ENCODE measurements at regions not wholly inside any gene's neighbourhood (a gene's known extent, or its start where the extent isn't known, plus 50 kb on each side); places are given as distances from the start of the nearest gene placed in this dataset.

GRCh38 chr11:33419924-33420323 lies 162.7 kb downstream of the HIPK3 start:
- Histone ChIP-seq H3K27ac (no peak overlapping the region), H3K4me3 (no peak overlapping the region), H3K9me3 (no peaks in the 10 kb centered on the region), H3K4me1 (no peaks in the 10 kb centered on the region), H3K36me3 (ENCODE audit: low read depth, missing control alignments) (no peaks in the 10 kb centered on the region), H3K27me3 (no peaks in the 10 kb centered on the region)
- DNase-seq: no peak
- 90 to 96% methylated on average over 4 of the region's 4 CpGs for WGBS, 2 donors
- intact Hi-C loops (cut with DNase I; ENCODE audit: low total_unique reads): no loop called here
- TF ChIP-seq POLR2A (IDR thresholded peaks at IDR 0.05) (no peak), CTCF (IDR thresholded peaks at IDR 0.05) (no peak)

- Histone ChIP-seq H3K27ac (no peak overlapping the region), H3K4me3 (no peak overlapping the region), H3K9me3 (no peaks in the 10 kb centered on the region), H3K27me3 (no peaks in the 10 kb centered on the region), H3K36me3 (ENCODE audit: low read depth, missing control alignments) (no peaks in the 10 kb centered on the region), H3K4me1 (no peaks in the 10 kb centered on the region)
- DNase-seq: no peak
- intact Hi-C loops (cut with DNase I; ENCODE audit: low total_unique reads): no loop called here
- TF ChIP-seq POLR2A (IDR thresholded peaks at IDR 0.05) (no peak), CTCF (IDR thresholded peaks at IDR 0.05) (no peak)
- WGBS, 2 donors: 90 to 91% methylated on average over 7 of the region's 7 CpGs
Measured at GRCh38 chr11:33417121-33417520, 159.9 kb downstream of the HIPK3 start.

- no peaks in the 10 kb centered on the region for H3K27me3 ChIP-seq
- 82 to 83% methylated on average over 4 of the region's 4 CpGs for WGBS, 2 donors
- DNase-seq: no peak
- no peak for TF ChIP-seq CTCF (IDR thresholded peaks at IDR 0.05)
- no peak for TF ChIP-seq POLR2A (IDR thresholded peaks at IDR 0.05)
- no peaks in the 10 kb centered on the region for H3K36me3 ChIP-seq (ENCODE audit: low read depth, missing control alignments)
- no peaks in the 10 kb centered on the region for H3K9me3 ChIP-seq
- no peak overlapping the region for H3K27ac ChIP-seq
- intact Hi-C loops (cut with DNase I; ENCODE audit: low total_unique reads): no loop called here
- H3K4me3 ChIP-seq: no peak overlapping the region
- H3K4me1 ChIP-seq: no peaks in the 10 kb centered on the region
Measured at GRCh38 chr11:33413301-33413700, 156.1 kb downstream of the HIPK3 start.

- Histone ChIP-seq H3K4me1 (no peaks in the 10 kb centered on the region), H3K27ac (no peak overlapping the region), H3K4me3 (no peak overlapping the region), H3K27me3 (no peaks in the 10 kb centered on the region), H3K36me3 (ENCODE audit: low read depth, missing control alignments) (no peaks in the 10 kb centered on the region), H3K9me3 (no peaks in the 10 kb centered on the region)
- intact Hi-C loops (cut with DNase I; ENCODE audit: low total_unique reads): no loop called here
- TF ChIP-seq POLR2A (IDR thresholded peaks at IDR 0.05) (no peak), CTCF (IDR thresholded peaks at IDR 0.05) (no peak)
- no peak for DNase-seq
Measured at GRCh38 chr11:33412241-33412640, 155.1 kb downstream of the HIPK3 start.

GRCh38 chr11:33411751-33412150 lies 154.6 kb downstream of the HIPK3 start:
- Histone ChIP-seq H3K27ac (no peak overlapping the region), H3K4me1 (no peaks in the 10 kb centered on the region), H3K36me3 (ENCODE audit: low read depth, missing control alignments) (no peaks in the 10 kb centered on the region), H3K9me3 (no peaks in the 10 kb centered on the region), H3K4me3 (no peak overlapping the region), H3K27me3 (no peaks in the 10 kb centered on the region)
- intact Hi-C loops (cut with DNase I; ENCODE audit: low total_unique reads): no loop called here
- TF ChIP-seq CTCF (IDR thresholded peaks at IDR 0.05) (no peak), POLR2A (IDR thresholded peaks at IDR 0.05) (no peak)
- no peak for DNase-seq
- WGBS, 2 donors: 61 to 74% methylated on average over 4 of the region's 4 CpGs

Measured in testis (tissue), 2 donors.